ENCODE measurements at regions not wholly inside any gene's neighbourhood (a gene's known extent, or its start where the extent isn't known, plus 50 kb on each side); places are given as distances from the start of the nearest gene placed in this dataset.
"Not testable (repeated sequence)": the region's sequence is repeated elsewhere in the genome, so short reads cannot be mapped to it uniquely, and the experiment has no call there.

- not testable (repeated sequence) for TF ChIP-seq CTCF (IDR thresholded peaks at IDR 0.05; ENCODE audit: low read depth, low read length); EZH2phosphoT487 (IDR thresholded peaks at IDR 0.05; ENCODE audit: low read depth)
Observed at GRCh38 chr2:111672641-111673040, 211.4 kb downstream of the ANAPC1 start.

Data from OCI-LY3 (cell line).